Cerebellar nuclear complex (tissue), 1 donor: ENCODE measurements at regions not wholly inside any gene's neighbourhood (a gene's known extent, or its start where the extent isn't known, plus 50 kb on each side); places are given as distances from the start of the nearest gene placed in this dataset.

ENCODE experiments used
- DNase-seq, 2 experiments: peaks; one replicate each; lab custom pipeline; 2025; lab: John Stamatoyannopoulos, UW

- DNase-seq = no peak
Observed at GRCh38 chr18:77444385-77444784, 194.7 kb downstream of the GALR1 start.

- DNase-seq = no peak
Observed at GRCh38 chr18:77448046-77448445, 198.4 kb downstream of the GALR1 start.

- no peak for DNase-seq
Observed at GRCh38 chr18:77455004-77455403, 205.4 kb downstream of the GALR1 start.

GRCh38 chr18:77457681-77458080 lies 208.0 kb downstream of the GALR1 start:
- DNase-seq = no peak

- no peak for DNase-seq
Observed at GRCh38 chr18:77461062-77461688, 211.5 kb downstream of the GALR1 start.

- no peak for DNase-seq
Observed at GRCh38 chr18:77464917-77465316, 215.3 kb downstream of the GALR1 start.

GRCh38 chr18:77466890-77467289 lies 217.2 kb downstream of the GALR1 start:
- DNase-seq = no peak

GRCh38 chr18:77469131-77469530 lies 219.5 kb downstream of the GALR1 start:
- no peak for DNase-seq

GRCh38 chr18:77470569-77471413 lies 221.1 kb downstream of the GALR1 start:
- DNase-seq = no peak

GRCh38 chr18:77472509-77472908 lies 222.9 kb downstream of the GALR1 start:
- no peak for DNase-seq

GRCh38 chr18:77478646-77479442 lies 229.2 kb downstream of the GALR1 start:
- no peak for DNase-seq

- no peak for DNase-seq
Observed at GRCh38 chr18:77481541-77481940, 231.9 kb downstream of the GALR1 start.

GRCh38 chr18:77482190-77483085 lies 232.8 kb downstream of the GALR1 start:
- DNase-seq = no peak

GRCh38 chr18:77486985-77487384 lies 237.3 kb downstream of the GALR1 start:
- DNase-seq = no peak

GRCh38 chr18:77487951-77488740 lies 238.5 kb downstream of the GALR1 start:
- DNase-seq = no peak

- DNase-seq = no peak
Observed at GRCh38 chr18:77495079-77495478, 245.4 kb downstream of the GALR1 start.

GRCh38 chr18:77495982-77496690 lies 246.5 kb downstream of the GALR1 start:
- no peak for DNase-seq

GRCh38 chr18:77501266-77501665 lies 251.6 kb downstream of the GALR1 start:
- no peak for DNase-seq

- DNase-seq = no peak
Observed at GRCh38 chr18:77505499-77505898, 255.9 kb downstream of the GALR1 start.

- DNase-seq = no peak
Observed at GRCh38 chr18:77512152-77512551, 262.5 kb downstream of the GALR1 start.
